IPS-20b (cell line): ENCODE measurements at regions not wholly inside any gene's neighbourhood (a gene's known extent, or its start where the extent isn't known, plus 50 kb on each side); places are given as distances from the start of the nearest gene placed in this dataset.

Source experiments
- H3K27ac ChIP-seq: one replicate; pipeline ENCODE4 v1.5.1; 2013; ENCODE audit warnings: low read length
- H3K27me3 ChIP-seq: 2 replicates; pipeline ENCODE4 v1.6.1; 2013; ENCODE audit warnings: mild to moderate bottlenecking, low read length, inconsistent platforms; ENCODE audit not compliant: insufficient read depth
- H3K36me3 ChIP-seq: 2 replicates; pipeline ENCODE4 v1.6.1; 2013; ENCODE audit warnings: low read depth, mild to moderate bottlenecking, inconsistent platforms, low read length, moderate library complexity; ENCODE audit not compliant: insufficient read depth
- H3K4me1 ChIP-seq: 2 replicates; pipeline ENCODE4 v1.6.1; 2013; ENCODE audit warnings: mild to moderate bottlenecking, control low read depth, inconsistent platforms, low read length, moderate library complexity; ENCODE audit not compliant: insufficient read depth
- H3K4me3 ChIP-seq: 2 replicates; pipeline ENCODE4 v1.5.1; 2013; ENCODE audit warnings: mild to moderate bottlenecking, low read length, inconsistent platforms
- H3K9ac ChIP-seq: 2 replicates; pipeline ENCODE4 v1.6.1; 2013; ENCODE audit warnings: low read depth, mild to moderate bottlenecking, inconsistent platforms, low read length, moderate library complexity
- H3K9me3 ChIP-seq: 2 replicates; pipeline ENCODE4 v1.6.1; 2013; ENCODE audit warnings: mild to moderate bottlenecking, low read depth, low read length, inconsistent platforms; ENCODE audit not compliant: insufficient read depth

- no peaks in the 10 kb centered on the region for H3K27me3 ChIP-seq
- peaks cover 16% of the 10 kb centered on the region; the same call in 1 of the 2 replicates for H3K4me1 ChIP-seq
- H3K27ac ChIP-seq, result no peak overlapping the region
- no peak overlapping the region for H3K4me3 ChIP-seq
- no peaks in the 10 kb centered on the region for H3K36me3 ChIP-seq
- no peaks in the 10 kb centered on the region; the same call in 1 of the 2 replicates for H3K9me3 ChIP-seq
- no peak overlapping the region for H3K9ac ChIP-seq
These were observed 606.7 kb downstream of the PDCD6IP start for GRCh38 chr3:34405159-34405558.

GRCh38 chr3:34407281-34407680 is 608.9 kb downstream of the PDCD6IP start:
- H3K9me3 ChIP-seq, result no peaks in the 10 kb centered on the region; the same call in 1 of the 2 replicates
- H3K27ac ChIP-seq, result no peak overlapping the region
- no peaks in the 10 kb centered on the region for H3K27me3 ChIP-seq
- H3K36me3 ChIP-seq, result no peaks in the 10 kb centered on the region
- peaks cover 16% of the 10 kb centered on the region; the same call in 1 of the 2 replicates for H3K4me1 ChIP-seq
- H3K4me3 ChIP-seq, result no peak overlapping the region
- H3K9ac ChIP-seq, result no peak overlapping the region

GRCh38 chr3:34408088-34408487 is 609.7 kb downstream of the PDCD6IP start:
- Histone ChIP-seq H3K36me3 (no peaks in the 10 kb centered on the region), H3K9ac (no peak overlapping the region), H3K27me3 (no peaks in the 10 kb centered on the region), H3K27ac (no peak overlapping the region), H3K4me1 (peaks cover 16% of the 10 kb centered on the region; the same call in 1 of the 2 replicates), H3K9me3 (no peaks in the 10 kb centered on the region; the same call in 1 of the 2 replicates), H3K4me3 (no peak overlapping the region)

DNA sequence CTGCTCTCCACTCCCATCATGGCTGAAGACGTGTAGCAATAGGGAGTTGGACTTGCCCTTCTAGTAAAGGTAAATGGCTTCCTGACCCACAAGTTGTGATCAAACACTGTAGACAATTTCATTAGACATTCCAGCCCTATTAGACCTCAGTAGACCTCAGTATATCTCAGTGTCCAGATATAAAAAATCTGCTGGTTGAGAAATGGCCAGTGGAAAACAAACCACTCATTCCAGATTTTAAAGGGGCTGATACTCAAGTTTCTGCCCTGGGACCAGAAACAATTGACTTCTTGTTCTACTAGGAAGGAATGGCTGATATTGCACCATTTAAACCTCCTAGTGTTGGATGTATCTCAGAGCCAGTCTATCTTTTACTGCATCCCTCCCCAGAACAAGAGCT is 613.2 kb downstream of the PDCD6IP start:
- H3K27me3 ChIP-seq, result no peaks in the 10 kb centered on the region

GRCh38 chr3:34419801-34420200 is 621.4 kb downstream of the PDCD6IP start:
- Histone ChIP-seq H3K27ac (no peak overlapping the region), H3K36me3 (no peaks in the 10 kb centered on the region), H3K4me3 (no peak overlapping the region), H3K9ac (no peak overlapping the region), H3K9me3 (no peaks in the 10 kb centered on the region), H3K27me3 (no peaks in the 10 kb centered on the region), H3K4me1 (no peaks in the 10 kb centered on the region)

More for the DNA sequence above, 613.2 kb downstream of the PDCD6IP start:
- Histone ChIP-seq H3K4me3 (no peak overlapping the region), H3K9ac (no peak overlapping the region), H3K27ac (no peak overlapping the region), H3K4me1 (0 out of 2 replicates have a peak, but pooled peaks cover 5% of the 10 kb centered on the region), H3K36me3 (no peaks in the 10 kb centered on the region), H3K9me3 (no peaks in the 10 kb centered on the region)

- H3K4me3 ChIP-seq, result no peak overlapping the region
- H3K9ac ChIP-seq, result no peak overlapping the region
- no peaks in the 10 kb centered on the region for H3K4me1 ChIP-seq
- no peaks in the 10 kb centered on the region for H3K9me3 ChIP-seq
- no peak overlapping the region for H3K27ac ChIP-seq
- H3K36me3 ChIP-seq, result no peaks in the 10 kb centered on the region
- H3K27me3 ChIP-seq, result no peaks in the 10 kb centered on the region
These were observed 623.3 kb downstream of the PDCD6IP start for GRCh38 chr3:34421762-34422161.

DNA sequence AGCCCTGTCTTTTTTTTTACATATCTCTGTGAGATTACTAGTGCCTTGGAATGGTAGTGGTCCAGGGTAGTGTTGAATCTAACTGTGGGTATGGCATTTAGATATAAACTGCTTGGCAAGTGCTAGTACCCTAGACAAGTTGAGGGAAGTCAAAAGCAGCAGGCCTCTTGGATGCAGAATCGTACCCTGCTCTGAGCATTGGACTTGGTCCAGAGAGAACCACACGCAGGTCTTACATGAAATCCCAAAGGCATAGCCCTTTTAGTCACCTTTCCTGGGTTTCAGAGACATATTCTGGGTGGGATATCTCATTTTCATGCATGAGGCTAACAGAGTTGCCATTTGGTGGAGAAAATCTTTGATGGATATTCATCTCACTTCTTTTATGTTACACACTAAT is 641.4 kb downstream of the PDCD6IP start:
- H3K36me3 ChIP-seq, result no peaks in the 10 kb centered on the region
- H3K9ac ChIP-seq, result no peak overlapping the region
- H3K27me3 ChIP-seq, result no peaks in the 10 kb centered on the region
- no peaks in the 10 kb centered on the region for H3K4me1 ChIP-seq
- H3K9me3 ChIP-seq, result peaks cover 11% of the 10 kb centered on the region
- no peak overlapping the region for H3K4me3 ChIP-seq
- no peak overlapping the region for H3K27ac ChIP-seq

- Histone ChIP-seq H3K9me3 (peaks cover 11% of the 10 kb centered on the region), H3K4me3 (no peak overlapping the region)
These were observed 645.7 kb downstream of the PDCD6IP start for GRCh38 chr3:34444137-34444536.

DNA sequence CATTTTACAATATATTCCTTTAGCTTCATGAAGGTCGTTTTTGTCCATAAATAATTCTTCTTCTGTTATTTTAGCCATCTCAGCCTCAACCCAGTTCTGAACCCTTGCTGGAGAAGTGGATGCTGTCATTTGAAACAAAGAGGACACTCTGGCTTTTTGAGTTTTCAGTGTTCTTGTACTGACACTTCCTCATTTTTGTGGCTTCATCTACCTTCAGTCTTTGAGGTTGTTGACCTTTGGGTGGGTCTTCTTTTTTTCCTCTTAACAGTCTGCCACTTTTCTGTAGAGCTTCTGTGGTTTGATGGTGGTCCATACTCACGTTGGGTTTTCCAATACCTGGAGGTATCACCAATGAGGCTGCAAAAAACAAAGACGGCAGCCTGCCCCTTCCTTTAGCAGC is 650.9 kb downstream of the PDCD6IP start:
- Histone ChIP-seq H3K9ac (no peak overlapping the region), H3K27ac (no peak overlapping the region), H3K27me3 (no peaks in the 10 kb centered on the region), H3K4me3 (no peak overlapping the region), H3K36me3 (no peaks in the 10 kb centered on the region), H3K4me1 (no peaks in the 10 kb centered on the region), H3K9me3 (peaks cover 5% of the 10 kb centered on the region)

More at GRCh38 chr3:34444137-34444536, 645.7 kb downstream of the PDCD6IP start:
- Histone ChIP-seq H3K4me1 (no peaks in the 10 kb centered on the region), H3K27ac (no peak overlapping the region), H3K27me3 (no peaks in the 10 kb centered on the region), H3K9ac (no peak overlapping the region), H3K36me3 (no peaks in the 10 kb centered on the region)

DNA sequence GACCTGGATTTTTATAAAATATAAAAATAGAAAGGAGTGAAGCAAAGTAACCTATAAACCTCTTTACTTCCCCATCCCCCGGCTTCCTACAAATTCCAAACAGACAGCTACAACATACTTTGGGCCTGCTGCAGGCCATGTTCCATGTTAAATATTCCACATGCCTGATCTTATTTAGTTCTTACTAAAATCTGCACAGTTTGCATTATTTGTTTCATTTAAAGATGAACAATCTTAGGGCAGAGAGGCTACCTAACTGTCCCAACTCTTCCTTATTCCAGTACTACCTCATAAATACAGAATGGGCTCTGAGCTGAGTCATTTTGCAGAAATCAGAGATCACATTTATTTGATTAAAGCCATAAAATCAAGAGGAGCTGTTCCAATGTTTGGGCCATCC is 665.0 kb downstream of the PDCD6IP start:
- no peaks in the 10 kb centered on the region for H3K36me3 ChIP-seq
- H3K9me3 ChIP-seq, result peaks cover 19% of the 10 kb centered on the region
- H3K4me3 ChIP-seq, result no peak overlapping the region
- H3K27ac ChIP-seq, result no peak overlapping the region
- no peak overlapping the region for H3K9ac ChIP-seq
- no peaks in the 10 kb centered on the region for H3K27me3 ChIP-seq
- no peaks in the 10 kb centered on the region for H3K4me1 ChIP-seq

- no peak overlapping the region for H3K4me3 ChIP-seq
- no peak overlapping the region for H3K9ac ChIP-seq
These were observed 666.2 kb downstream of the PDCD6IP start for GRCh38 chr3:34464646-34465045.

GRCh38 chr3:34475851-34476250 is 677.4 kb downstream of the PDCD6IP start:
- no peaks in the 10 kb centered on the region for H3K36me3 ChIP-seq
- H3K4me1 ChIP-seq, result no peaks in the 10 kb centered on the region
- H3K9me3 ChIP-seq, result peaks cover 3% of the 10 kb centered on the region; the same call in 1 of the 2 replicates
- no peak overlapping the region for H3K9ac ChIP-seq
- H3K4me3 ChIP-seq, result no peak overlapping the region
- no peaks in the 10 kb centered on the region for H3K27me3 ChIP-seq
- no peak overlapping the region for H3K27ac ChIP-seq

More at GRCh38 chr3:34464646-34465045, 666.2 kb downstream of the PDCD6IP start:
- Histone ChIP-seq H3K4me1 (no peaks in the 10 kb centered on the region), H3K9me3 (peaks cover 11% of the 10 kb centered on the region), H3K27me3 (no peaks in the 10 kb centered on the region), H3K27ac (no peak overlapping the region), H3K36me3 (no peaks in the 10 kb centered on the region)
